ENCODE measurements at regions not wholly inside any gene's neighbourhood (a gene's known extent, or its start where the extent isn't known, plus 50 kb on each side); places are given as distances from the start of the nearest gene placed in this dataset.

DNA sequence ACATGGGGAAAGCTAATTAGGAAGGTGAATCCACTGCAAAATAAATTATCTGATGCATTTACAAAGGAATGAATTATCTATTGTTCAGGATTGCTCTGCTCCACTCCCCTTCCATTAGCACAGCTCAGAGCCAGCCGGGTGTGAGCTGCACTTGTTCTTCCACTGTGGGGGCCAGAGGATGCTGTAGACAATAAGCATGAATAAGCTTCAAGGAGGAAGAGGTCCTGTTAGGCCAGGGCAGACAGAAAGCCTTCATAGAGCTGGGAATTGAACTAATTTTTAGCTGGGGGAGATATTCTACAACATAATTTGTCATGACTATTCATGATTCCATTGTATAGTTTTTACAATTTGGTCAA lies 137.6 kb upstream of the MAX start:
- no peak overlapping the region for H3K4me3 ChIP-seq (replicated peaks in 1 of 2; ENCODE audit: low read depth in 2 of 2, low read length in 2 of 2)
- TF ChIP-seq CTCF (IDR thresholded peaks at IDR 0.05; ENCODE audit: low read depth, low read length) = no peak

DNA sequence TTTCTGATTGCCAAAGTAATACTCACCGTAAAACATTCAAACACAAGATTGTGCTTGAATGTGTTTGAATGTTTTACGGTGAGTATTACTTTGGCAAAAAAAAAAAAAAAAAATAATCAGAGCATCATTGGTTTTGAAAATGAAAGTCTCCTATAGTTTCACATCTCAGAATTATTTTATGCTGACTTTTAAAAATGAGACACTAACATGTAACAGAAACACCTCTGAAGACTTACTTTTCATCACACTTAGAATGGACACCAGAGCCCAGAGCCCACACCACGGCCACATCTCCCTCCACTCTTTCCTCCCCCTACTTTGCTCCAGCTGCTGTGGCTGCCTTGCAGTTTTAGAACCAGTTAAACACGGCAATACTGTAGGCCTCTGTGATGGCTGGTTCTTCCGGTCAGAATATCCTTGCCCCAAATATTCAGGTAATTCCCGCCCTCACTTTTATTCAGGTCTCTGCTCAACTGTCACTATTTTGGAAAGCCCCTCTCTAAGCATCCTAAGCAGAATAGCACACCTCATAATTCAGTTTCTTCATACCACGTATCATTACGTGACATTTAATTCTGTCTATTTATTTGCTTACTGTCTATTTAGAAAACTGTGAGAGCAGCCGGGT lies 138.9 kb upstream of the MAX start:
- no peak overlapping the region for H3K4me3 ChIP-seq (replicated peaks in 1 of 2; ENCODE audit: low read depth in 2 of 2, low read length in 2 of 2)
- TF ChIP-seq CTCF (IDR thresholded peaks at IDR 0.05; ENCODE audit: low read depth, low read length) = no peak
- no peak for DNase-seq (ENCODE audit: low read depth in 2 of 2)

More for the DNA sequence above, 137.6 kb upstream of the MAX start:
- no peak for DNase-seq (ENCODE audit: low read depth in 2 of 2)

DNA sequence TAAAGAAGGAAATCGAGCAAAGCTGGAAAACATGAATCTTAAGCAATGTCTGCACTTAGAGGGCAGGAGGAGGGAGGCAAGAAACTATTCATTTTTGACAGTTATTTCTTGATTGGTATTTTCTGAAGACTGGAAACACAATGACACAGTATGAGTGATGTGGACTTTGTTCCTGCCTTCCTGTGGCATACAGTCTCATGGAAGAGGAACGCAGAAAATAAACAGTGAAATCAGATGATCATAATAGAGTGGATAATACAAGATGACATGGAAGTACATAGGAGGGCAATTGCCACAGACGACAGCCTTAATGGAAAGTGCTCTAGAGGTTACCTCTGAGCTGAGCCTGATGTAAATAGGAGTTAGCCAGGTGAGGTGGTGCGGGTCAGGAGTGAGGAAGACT lies 140.4 kb upstream of the MAX start:
- peak in 1 of 2 donors; percentile 49 for DNase-seq (ENCODE audit: low read depth in 2 of 2)
- H3K4me3 ChIP-seq (replicated peaks in 1 of 2; ENCODE audit: low read depth in 2 of 2, low read length in 2 of 2) = no peak overlapping the region
- no peak for TF ChIP-seq CTCF (IDR thresholded peaks at IDR 0.05; ENCODE audit: low read depth, low read length)

DNA sequence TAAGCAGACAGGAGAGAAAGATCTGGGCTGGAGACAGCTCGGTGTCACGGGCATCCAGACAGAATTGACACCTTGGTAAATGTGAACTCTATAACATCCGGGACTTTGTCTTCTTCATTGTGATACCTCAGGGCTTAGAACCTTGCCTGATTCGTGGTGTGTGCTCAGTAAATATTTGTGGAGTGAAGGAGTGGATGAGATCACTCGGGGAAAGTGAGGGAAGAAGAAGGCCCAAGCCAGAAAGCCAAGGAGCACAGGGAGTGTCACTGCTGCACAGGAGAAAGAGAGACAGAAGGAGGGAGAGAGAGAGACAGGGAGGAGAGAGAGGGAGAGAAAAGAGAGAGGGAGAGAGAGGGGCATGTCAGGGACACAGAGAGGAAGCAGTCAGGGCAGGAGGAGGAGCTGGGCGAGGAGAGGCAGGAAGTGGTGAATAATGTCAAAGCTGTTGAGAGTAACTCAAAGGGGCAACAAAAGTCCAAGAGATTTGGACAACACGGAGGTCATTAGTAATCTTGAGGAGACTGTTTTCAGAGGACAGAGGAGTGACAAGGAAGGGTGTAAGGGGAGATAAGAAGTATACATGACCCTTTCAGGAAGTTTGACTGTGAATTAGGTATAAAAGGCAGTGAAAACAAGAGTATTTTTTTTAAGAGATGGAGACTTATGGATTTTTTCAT lies 141.6 kb upstream of the MAX start:
- no peak for TF ChIP-seq CTCF (IDR thresholded peaks at IDR 0.05; ENCODE audit: low read depth, low read length)
- peak in 1 of 2 donors; percentile 77 for DNase-seq (ENCODE audit: low read depth in 2 of 2)
- no peak overlapping the region for H3K4me3 ChIP-seq (replicated peaks in 1 of 2; ENCODE audit: low read depth in 2 of 2, low read length in 2 of 2)

GRCh38 chr14:65249471-65250161 lies 147.3 kb upstream of the MAX start:
- no peak overlapping the region for H3K4me3 ChIP-seq (replicated peaks in 1 of 2; ENCODE audit: low read depth in 2 of 2, low read length in 2 of 2)
- no peak for DNase-seq (ENCODE audit: low read depth in 2 of 2)
- TF ChIP-seq CTCF (IDR thresholded peaks at IDR 0.05; ENCODE audit: low read depth, low read length) = no peak

DNA sequence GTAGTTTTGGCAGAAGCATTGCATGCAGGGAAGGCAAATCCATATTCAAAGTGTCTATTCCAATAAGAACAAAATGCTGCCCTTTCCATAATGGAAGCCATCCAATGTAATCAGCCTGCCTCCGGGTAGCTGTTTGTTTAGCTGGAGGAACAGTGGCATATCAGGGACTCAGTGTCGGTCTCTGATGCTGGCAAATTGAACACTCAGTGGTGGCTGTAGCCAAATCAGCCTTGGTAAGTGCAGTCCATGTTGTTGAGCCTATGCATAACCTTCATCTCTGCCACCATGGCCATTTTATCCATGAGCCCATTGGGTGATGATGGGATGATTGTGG lies 147.8 kb upstream of the MAX start:
- no peak for TF ChIP-seq CTCF (IDR thresholded peaks at IDR 0.05; ENCODE audit: low read depth, low read length)
- no peak overlapping the region for H3K4me3 ChIP-seq (replicated peaks in 1 of 2; ENCODE audit: low read depth in 2 of 2, low read length in 2 of 2)
- DNase-seq (ENCODE audit: low read depth in 2 of 2) = no peak

All from cardiac fibroblast (primary cell).